Nephron (organoid): ENCODE measurements at regions not wholly inside any gene's neighbourhood (a gene's known extent, or its start where the extent isn't known, plus 50 kb on each side); places are given as distances from the start of the nearest gene placed in this dataset.
"Not testable (repeated sequence)": the region's sequence is repeated elsewhere in the genome, so short reads cannot be mapped to it uniquely, and the experiment has no call there.

Source experiments
- H3K27ac Mint-ChIP-seq, 3 experiments: 2 replicates each; pipeline ENCODE4 v1.8.0; 2020; ENCODE audit warnings: mixed read lengths in 3 of 3, mild to moderate bottlenecking in 2 of 3, moderate library complexity in 1 of 3
- H3K27me3 Mint-ChIP-seq: 2 replicates; pipeline ENCODE4 v1.8.0; 2021; ENCODE audit warnings: low read depth, mild to moderate bottlenecking, moderate library complexity, mixed read lengths
- H3K36me3 Mint-ChIP-seq: 2 replicates; pipeline ENCODE4 v1.8.0; 2020; ENCODE audit warnings: low read depth, mixed read lengths
- H3K4me1 Mint-ChIP-seq: 2 replicates; pipeline ENCODE4 v1.8.0; 2020; ENCODE audit warnings: mixed read lengths
- H3K4me3 Mint-ChIP-seq, 3 experiments: 2 replicates each; pipeline ENCODE4 v1.8.0; 2020; ENCODE audit warnings: mild to moderate bottlenecking in 3 of 3, mixed read lengths in 3 of 3, moderate library complexity in 2 of 3
- H3K9me3 Mint-ChIP-seq: 2 replicates; pipeline ENCODE4 v1.8.0; 2020; ENCODE audit warnings: mixed read lengths
- TF ChIP-seq, protein P1 (sequence below), 3 experiments: fragments of 200-600 bp; sonication (generic); IDR thresholded peaks; one replicate each; pipeline ENCODE4 v1.5.0; 2021; ENCODE audit warnings: antibody characterized with exemption in 3 of 3; ENCODE audit not compliant: unreplicated experiment in 3 of 3

GRCh38 chr5:84885485-84886258, 501.0 kb upstream of the EDIL3 start:
- no peak overlapping the region for H3K4me3 Mint-ChIP-seq
- peak overlapping the region in 1 of 3 experiments; percentile 44 for H3K27ac Mint-ChIP-seq
- TF ChIP-seq, protein P1, sequence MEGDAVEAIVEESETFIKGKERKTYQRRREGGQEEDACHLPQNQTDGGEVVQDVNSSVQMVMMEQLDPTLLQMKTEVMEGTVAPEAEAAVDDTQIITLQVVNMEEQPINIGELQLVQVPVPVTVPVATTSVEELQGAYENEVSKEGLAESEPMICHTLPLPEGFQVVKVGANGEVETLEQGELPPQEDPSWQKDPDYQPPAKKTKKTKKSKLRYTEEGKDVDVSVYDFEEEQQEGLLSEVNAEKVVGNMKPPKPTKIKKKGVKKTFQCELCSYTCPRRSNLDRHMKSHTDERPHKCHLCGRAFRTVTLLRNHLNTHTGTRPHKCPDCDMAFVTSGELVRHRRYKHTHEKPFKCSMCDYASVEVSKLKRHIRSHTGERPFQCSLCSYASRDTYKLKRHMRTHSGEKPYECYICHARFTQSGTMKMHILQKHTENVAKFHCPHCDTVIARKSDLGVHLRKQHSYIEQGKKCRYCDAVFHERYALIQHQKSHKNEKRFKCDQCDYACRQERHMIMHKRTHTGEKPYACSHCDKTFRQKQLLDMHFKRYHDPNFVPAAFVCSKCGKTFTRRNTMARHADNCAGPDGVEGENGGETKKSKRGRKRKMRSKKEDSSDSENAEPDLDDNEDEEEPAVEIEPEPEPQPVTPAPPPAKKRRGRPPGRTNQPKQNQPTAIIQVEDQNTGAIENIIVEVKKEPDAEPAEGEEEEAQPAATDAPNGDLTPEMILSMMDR (IDR thresholded peaks at IDR 0.05; ENCODE audit: unreplicated experiment in 3 of 3) = no peak
- no peaks in the 10 kb centered on the region for H3K27me3 Mint-ChIP-seq
- H3K36me3 Mint-ChIP-seq = no peaks in the 10 kb centered on the region
- H3K9me3 Mint-ChIP-seq = peaks cover 3% of the 10 kb centered on the region
- no peaks in the 10 kb centered on the region for H3K4me1 Mint-ChIP-seq

DNA sequence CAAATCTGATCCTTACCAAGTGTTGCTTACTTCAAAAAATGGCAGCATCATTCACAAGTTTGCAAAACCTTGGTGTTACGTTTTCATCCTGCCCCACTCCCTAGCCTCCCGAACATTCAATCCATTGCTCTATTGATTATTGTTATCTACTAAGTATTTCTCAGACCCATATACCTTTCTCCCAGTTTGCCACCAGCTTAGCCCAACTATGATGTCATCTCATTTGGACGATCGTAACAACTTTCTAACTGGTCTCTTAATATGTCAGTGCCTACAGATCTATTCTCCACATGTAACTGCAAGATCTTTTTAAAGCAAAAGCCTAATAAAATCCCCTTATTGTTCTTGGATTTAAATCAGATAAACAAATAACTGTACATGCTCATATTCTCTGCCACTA, 497.1 kb upstream of the EDIL3 start:
- H3K36me3 Mint-ChIP-seq = no peaks in the 10 kb centered on the region
- H3K4me3 Mint-ChIP-seq = no peak overlapping the region
- TF ChIP-seq, protein P1 (IDR thresholded peaks at IDR 0.05; ENCODE audit: unreplicated experiment in 3 of 3) = no peak
- no peaks in the 10 kb centered on the region for H3K27me3 Mint-ChIP-seq
- H3K27ac Mint-ChIP-seq = no peak overlapping the region
- H3K4me1 Mint-ChIP-seq = no peaks in the 10 kb centered on the region
- H3K9me3 Mint-ChIP-seq = no peaks in the 10 kb centered on the region

DNA sequence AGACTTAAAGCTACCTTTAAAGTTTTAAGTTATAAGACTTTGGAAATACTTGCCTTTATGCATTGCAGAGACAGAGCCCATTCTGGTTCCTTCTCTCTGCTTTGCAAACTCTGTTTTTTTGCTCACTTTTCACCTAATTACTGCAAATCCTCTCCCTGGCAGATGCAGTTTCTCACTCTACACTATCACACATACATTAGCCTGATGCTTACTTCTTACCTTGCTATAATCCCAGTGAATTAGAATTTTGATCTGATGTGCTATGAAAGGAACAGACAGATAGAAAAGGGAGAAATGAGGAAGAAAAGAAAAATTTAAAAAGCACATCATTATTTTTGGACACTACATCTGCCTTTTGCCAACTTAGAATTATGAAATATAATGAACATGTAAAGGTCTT, 489.5 kb upstream of the EDIL3 start:
- no peaks in the 10 kb centered on the region for H3K9me3 Mint-ChIP-seq
- H3K27me3 Mint-ChIP-seq = no peaks in the 10 kb centered on the region
- H3K27ac Mint-ChIP-seq = no peak overlapping the region
- H3K4me1 Mint-ChIP-seq = peaks cover 5% of the 10 kb centered on the region
- TF ChIP-seq, protein P1 (IDR thresholded peaks at IDR 0.05; ENCODE audit: unreplicated experiment in 3 of 3) = no peak
- H3K4me3 Mint-ChIP-seq = no peak overlapping the region
- no peaks in the 10 kb centered on the region for H3K36me3 Mint-ChIP-seq

DNA sequence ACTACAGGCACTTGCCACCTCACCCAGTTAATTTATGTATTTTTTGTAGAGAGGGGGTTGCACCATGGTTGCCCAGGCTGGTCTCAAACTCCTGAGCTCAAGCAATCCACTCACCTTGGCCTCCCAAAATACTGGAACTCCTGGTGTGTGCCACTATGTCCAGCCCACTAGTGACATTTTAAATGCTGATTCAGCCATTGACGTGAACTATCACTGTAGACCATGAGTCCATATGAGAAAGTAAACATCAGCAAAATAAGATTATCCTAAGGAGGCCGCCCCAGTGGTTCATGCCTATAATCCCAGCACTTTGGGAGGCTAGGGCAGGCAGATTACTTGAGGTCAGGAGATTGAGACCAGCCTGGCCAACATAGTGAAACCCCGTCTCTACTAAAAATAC, 488.1 kb upstream of the EDIL3 start:
- no peaks in the 10 kb centered on the region for H3K9me3 Mint-ChIP-seq
- H3K27ac Mint-ChIP-seq = no peak overlapping the region
- no peaks in the 10 kb centered on the region for H3K27me3 Mint-ChIP-seq
- no peaks in the 10 kb centered on the region for H3K36me3 Mint-ChIP-seq
- H3K4me3 Mint-ChIP-seq = no peak overlapping the region
- peaks cover 5% of the 10 kb centered on the region for H3K4me1 Mint-ChIP-seq
- TF ChIP-seq, protein P1 (IDR thresholded peaks at IDR 0.05; ENCODE audit: unreplicated experiment in 3 of 3) = no peak

- no peaks in the 10 kb centered on the region for H3K27me3 Mint-ChIP-seq
- no peaks in the 10 kb centered on the region for H3K9me3 Mint-ChIP-seq
- peaks cover 5% of the 10 kb centered on the region for H3K4me1 Mint-ChIP-seq
- TF ChIP-seq, protein P1 (IDR thresholded peaks at IDR 0.05; ENCODE audit: unreplicated experiment in 3 of 3) = no peak
- H3K4me3 Mint-ChIP-seq = no peak overlapping the region
- no peak overlapping the region for H3K27ac Mint-ChIP-seq
- no peaks in the 10 kb centered on the region for H3K36me3 Mint-ChIP-seq
Observed at GRCh38 chr5:84870369-84870768, 485.7 kb upstream of the EDIL3 start.

DNA sequence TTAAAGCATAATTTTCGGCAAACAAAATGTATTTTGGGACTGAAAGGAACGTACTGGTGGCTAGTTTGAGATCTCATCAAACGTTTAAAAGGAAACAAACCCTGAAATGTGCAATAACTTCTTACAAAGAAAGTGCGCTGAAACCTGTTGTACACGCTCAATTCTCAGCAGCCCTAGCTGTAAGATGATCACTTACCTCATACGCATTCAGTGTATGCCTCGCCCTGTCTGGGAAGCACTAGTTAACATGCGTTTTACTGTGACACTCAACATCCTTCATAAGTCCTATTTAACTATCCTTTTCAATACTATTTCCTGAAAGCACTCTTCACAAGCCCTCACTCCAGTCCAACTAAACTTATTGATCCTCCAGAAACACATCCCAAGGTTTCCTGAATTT, 485.0 kb upstream of the EDIL3 start:
- H3K27me3 Mint-ChIP-seq = no peaks in the 10 kb centered on the region
- no peaks in the 10 kb centered on the region for H3K36me3 Mint-ChIP-seq
- H3K4me1 Mint-ChIP-seq = peaks cover 5% of the 10 kb centered on the region
- no peak overlapping the region for H3K4me3 Mint-ChIP-seq
- H3K9me3 Mint-ChIP-seq = no peaks in the 10 kb centered on the region
- no peak overlapping the region for H3K27ac Mint-ChIP-seq
- TF ChIP-seq, protein P1 (IDR thresholded peaks at IDR 0.05; ENCODE audit: unreplicated experiment in 3 of 3) = no peak

GRCh38 chr5:84863936-84864335, 479.3 kb upstream of the EDIL3 start:
- not testable (repeated sequence) for H3K4me1 Mint-ChIP-seq, H3K9me3 Mint-ChIP-seq, H3K27ac Mint-ChIP-seq, H3K4me3 Mint-ChIP-seq, H3K27me3 Mint-ChIP-seq, H3K36me3 Mint-ChIP-seq
